ENCODE measurements at regions not wholly inside any gene's neighbourhood (a gene's known extent, or its start where the extent isn't known, plus 50 kb on each side); places are given as distances from the start of the nearest gene placed in this dataset.

- H3K27ac ChIP-seq (ENCODE audit: low read depth in 2 of 2, low read length in 2 of 2), result no peak overlapping the region
- no peaks in the 10 kb centered on the region for H3K9me3 ChIP-seq (ENCODE audit: control insufficient read depth in 2 of 2, low read length in 2 of 2)
- H3K4me1 ChIP-seq (ENCODE audit: control insufficient read depth in 2 of 2, insufficient read depth in 2 of 2, low read length in 2 of 2), result no peaks in the 10 kb centered on the region
- no peaks in the 10 kb centered on the region for H3K36me3 ChIP-seq (ENCODE audit: control insufficient read depth in 2 of 2, insufficient read depth in 2 of 2, low read length in 2 of 2)
- no peak overlapping the region for H3K9ac ChIP-seq (ENCODE audit: low read depth in 1 of 2, low read length in 2 of 2)
- no peak overlapping the region for H3K4me3 ChIP-seq (ENCODE audit: low read length in 2 of 2)
- no peaks in the 10 kb centered on the region for H3K27me3 ChIP-seq (ENCODE audit: control insufficient read depth in 2 of 2, insufficient read depth in 2 of 2, low read length in 2 of 2)
Observed at GRCh38 chr12:127386723-127387122, 880.2 kb upstream of the TMEM132C start.

GRCh38 chr12:127388985-127389384, 878.0 kb upstream of the TMEM132C start:
- no peaks in the 10 kb centered on the region for H3K9me3 ChIP-seq (ENCODE audit: control insufficient read depth in 2 of 2, low read length in 2 of 2)
- H3K36me3 ChIP-seq (ENCODE audit: control insufficient read depth in 2 of 2, insufficient read depth in 2 of 2, low read length in 2 of 2), result no peaks in the 10 kb centered on the region
- H3K9ac ChIP-seq (ENCODE audit: low read depth in 1 of 2, low read length in 2 of 2), result no peak overlapping the region
- no peaks in the 10 kb centered on the region for H3K27me3 ChIP-seq (ENCODE audit: control insufficient read depth in 2 of 2, insufficient read depth in 2 of 2, low read length in 2 of 2)
- no peak overlapping the region for H3K27ac ChIP-seq (ENCODE audit: low read depth in 2 of 2, low read length in 2 of 2)
- H3K4me1 ChIP-seq (ENCODE audit: control insufficient read depth in 2 of 2, insufficient read depth in 2 of 2, low read length in 2 of 2), result no peaks in the 10 kb centered on the region
- no peak overlapping the region for H3K4me3 ChIP-seq (ENCODE audit: low read length in 2 of 2)

- Histone ChIP-seq H3K9me3 (ENCODE audit: control insufficient read depth in 2 of 2, low read length in 2 of 2) (no peaks in the 10 kb centered on the region), H3K27me3 (ENCODE audit: control insufficient read depth in 2 of 2, insufficient read depth in 2 of 2, low read length in 2 of 2) (no peaks in the 10 kb centered on the region), H3K36me3 (ENCODE audit: control insufficient read depth in 2 of 2, insufficient read depth in 2 of 2, low read length in 2 of 2) (no peaks in the 10 kb centered on the region), H3K4me1 (ENCODE audit: control insufficient read depth in 2 of 2, insufficient read depth in 2 of 2, low read length in 2 of 2) (no peaks in the 10 kb centered on the region), H3K9ac (ENCODE audit: low read depth in 1 of 2, low read length in 2 of 2) (no peak overlapping the region), H3K4me3 (ENCODE audit: low read length in 2 of 2) (no peak overlapping the region), H3K27ac (ENCODE audit: low read depth in 2 of 2, low read length in 2 of 2) (no peak overlapping the region)
Observed at GRCh38 chr12:127389923-127390322, 877.0 kb upstream of the TMEM132C start.

- H3K27ac ChIP-seq (ENCODE audit: low read depth in 2 of 2, low read length in 2 of 2), result no peak overlapping the region
- H3K9me3 ChIP-seq (ENCODE audit: control insufficient read depth in 2 of 2, low read length in 2 of 2), result no peaks in the 10 kb centered on the region
- no peak overlapping the region for H3K4me3 ChIP-seq (ENCODE audit: low read length in 2 of 2)
- H3K4me1 ChIP-seq (ENCODE audit: control insufficient read depth in 2 of 2, insufficient read depth in 2 of 2, low read length in 2 of 2), result no peaks in the 10 kb centered on the region
- no peaks in the 10 kb centered on the region for H3K36me3 ChIP-seq (ENCODE audit: control insufficient read depth in 2 of 2, insufficient read depth in 2 of 2, low read length in 2 of 2)
- no peaks in the 10 kb centered on the region for H3K27me3 ChIP-seq (ENCODE audit: control insufficient read depth in 2 of 2, insufficient read depth in 2 of 2, low read length in 2 of 2)
- H3K9ac ChIP-seq (ENCODE audit: low read depth in 1 of 2, low read length in 2 of 2), result no peak overlapping the region
Observed at GRCh38 chr12:127393465-127393864, 873.5 kb upstream of the TMEM132C start.

- Histone ChIP-seq H3K9me3 (ENCODE audit: control insufficient read depth in 2 of 2, low read length in 2 of 2) (no peaks in the 10 kb centered on the region), H3K4me3 (ENCODE audit: low read length in 2 of 2) (no peak overlapping the region), H3K36me3 (ENCODE audit: control insufficient read depth in 2 of 2, insufficient read depth in 2 of 2, low read length in 2 of 2) (no peaks in the 10 kb centered on the region), H3K9ac (ENCODE audit: low read depth in 1 of 2, low read length in 2 of 2) (no peak overlapping the region), H3K27me3 (ENCODE audit: control insufficient read depth in 2 of 2, insufficient read depth in 2 of 2, low read length in 2 of 2) (no peaks in the 10 kb centered on the region), H3K27ac (ENCODE audit: low read depth in 2 of 2, low read length in 2 of 2) (no peak overlapping the region), H3K4me1 (ENCODE audit: control insufficient read depth in 2 of 2, insufficient read depth in 2 of 2, low read length in 2 of 2) (no peaks in the 10 kb centered on the region)
Observed at GRCh38 chr12:127393896-127394295, 873.1 kb upstream of the TMEM132C start.

GRCh38 chr12:127396734-127397133, 870.2 kb upstream of the TMEM132C start:
- Histone ChIP-seq H3K9me3 (ENCODE audit: control insufficient read depth in 2 of 2, low read length in 2 of 2) (no peaks in the 10 kb centered on the region), H3K4me3 (ENCODE audit: low read length in 2 of 2) (no peak overlapping the region), H3K27ac (ENCODE audit: low read depth in 2 of 2, low read length in 2 of 2) (no peak overlapping the region), H3K27me3 (ENCODE audit: control insufficient read depth in 2 of 2, insufficient read depth in 2 of 2, low read length in 2 of 2) (no peaks in the 10 kb centered on the region), H3K9ac (ENCODE audit: low read depth in 1 of 2, low read length in 2 of 2) (no peak overlapping the region), H3K4me1 (ENCODE audit: control insufficient read depth in 2 of 2, insufficient read depth in 2 of 2, low read length in 2 of 2) (no peaks in the 10 kb centered on the region), H3K36me3 (ENCODE audit: control insufficient read depth in 2 of 2, insufficient read depth in 2 of 2, low read length in 2 of 2) (no peaks in the 10 kb centered on the region)

GRCh38 chr12:127398016-127398710, 868.8 kb upstream of the TMEM132C start:
- no peak overlapping the region for H3K27ac ChIP-seq (ENCODE audit: low read depth in 2 of 2, low read length in 2 of 2)
- H3K4me1 ChIP-seq (ENCODE audit: control insufficient read depth in 2 of 2, insufficient read depth in 2 of 2, low read length in 2 of 2), result no peaks in the 10 kb centered on the region
- H3K27me3 ChIP-seq (ENCODE audit: control insufficient read depth in 2 of 2, insufficient read depth in 2 of 2, low read length in 2 of 2), result no peaks in the 10 kb centered on the region
- no peaks in the 10 kb centered on the region for H3K9me3 ChIP-seq (ENCODE audit: control insufficient read depth in 2 of 2, low read length in 2 of 2)
- H3K4me3 ChIP-seq (ENCODE audit: low read length in 2 of 2), result no peak overlapping the region
- H3K36me3 ChIP-seq (ENCODE audit: control insufficient read depth in 2 of 2, insufficient read depth in 2 of 2, low read length in 2 of 2), result no peaks in the 10 kb centered on the region
- H3K9ac ChIP-seq (ENCODE audit: low read depth in 1 of 2, low read length in 2 of 2), result no peak overlapping the region

- no peaks in the 10 kb centered on the region for H3K4me1 ChIP-seq (ENCODE audit: control insufficient read depth in 2 of 2, insufficient read depth in 2 of 2, low read length in 2 of 2)
- H3K27ac ChIP-seq (ENCODE audit: low read depth in 2 of 2, low read length in 2 of 2), result no peak overlapping the region
- H3K9me3 ChIP-seq (ENCODE audit: control insufficient read depth in 2 of 2, low read length in 2 of 2), result no peaks in the 10 kb centered on the region
- no peak overlapping the region for H3K4me3 ChIP-seq (ENCODE audit: low read length in 2 of 2)
- H3K36me3 ChIP-seq (ENCODE audit: control insufficient read depth in 2 of 2, insufficient read depth in 2 of 2, low read length in 2 of 2), result no peaks in the 10 kb centered on the region
- H3K27me3 ChIP-seq (ENCODE audit: control insufficient read depth in 2 of 2, insufficient read depth in 2 of 2, low read length in 2 of 2), result no peaks in the 10 kb centered on the region
- no peak overlapping the region for H3K9ac ChIP-seq (ENCODE audit: low read depth in 1 of 2, low read length in 2 of 2)
Observed at GRCh38 chr12:127399451-127399850, 867.5 kb upstream of the TMEM132C start.

GRCh38 chr12:127400221-127400620, 866.7 kb upstream of the TMEM132C start:
- H3K36me3 ChIP-seq (ENCODE audit: control insufficient read depth in 2 of 2, insufficient read depth in 2 of 2, low read length in 2 of 2), result no peaks in the 10 kb centered on the region

GRCh38 chr12:127401005-127401404, 866.0 kb upstream of the TMEM132C start:
- Histone ChIP-seq H3K9ac (ENCODE audit: low read depth in 1 of 2, low read length in 2 of 2) (no peak overlapping the region), H3K9me3 (ENCODE audit: control insufficient read depth in 2 of 2, low read length in 2 of 2) (no peaks in the 10 kb centered on the region), H3K4me3 (ENCODE audit: low read length in 2 of 2) (no peak overlapping the region), H3K4me1 (ENCODE audit: control insufficient read depth in 2 of 2, insufficient read depth in 2 of 2, low read length in 2 of 2) (no peaks in the 10 kb centered on the region), H3K36me3 (ENCODE audit: control insufficient read depth in 2 of 2, insufficient read depth in 2 of 2, low read length in 2 of 2) (no peaks in the 10 kb centered on the region), H3K27me3 (ENCODE audit: control insufficient read depth in 2 of 2, insufficient read depth in 2 of 2, low read length in 2 of 2) (no peaks in the 10 kb centered on the region), H3K27ac (ENCODE audit: low read depth in 2 of 2, low read length in 2 of 2) (no peak overlapping the region)

More at GRCh38 chr12:127400221-127400620, 866.7 kb upstream of the TMEM132C start:
- Histone ChIP-seq H3K27me3 (ENCODE audit: control insufficient read depth in 2 of 2, insufficient read depth in 2 of 2, low read length in 2 of 2) (no peaks in the 10 kb centered on the region), H3K9me3 (ENCODE audit: control insufficient read depth in 2 of 2, low read length in 2 of 2) (no peaks in the 10 kb centered on the region), H3K27ac (ENCODE audit: low read depth in 2 of 2, low read length in 2 of 2) (no peak overlapping the region), H3K4me3 (ENCODE audit: low read length in 2 of 2) (no peak overlapping the region), H3K9ac (ENCODE audit: low read depth in 1 of 2, low read length in 2 of 2) (no peak overlapping the region), H3K4me1 (ENCODE audit: control insufficient read depth in 2 of 2, insufficient read depth in 2 of 2, low read length in 2 of 2) (no peaks in the 10 kb centered on the region)
